ENCODE measurements at regions not wholly inside any gene's neighbourhood (a gene's known extent, or its start where the extent isn't known, plus 50 kb on each side); places are given as distances from the start of the nearest gene placed in this dataset.

- DNase-seq, result no peak
Measured at GRCh38 chr13:47603365-47603764, 397.7 kb downstream of the SUCLA2 start.

GRCh38 chr13:47598340-47598911 is 402.6 kb downstream of the SUCLA2 start:
- no peak for DNase-seq

DNA sequence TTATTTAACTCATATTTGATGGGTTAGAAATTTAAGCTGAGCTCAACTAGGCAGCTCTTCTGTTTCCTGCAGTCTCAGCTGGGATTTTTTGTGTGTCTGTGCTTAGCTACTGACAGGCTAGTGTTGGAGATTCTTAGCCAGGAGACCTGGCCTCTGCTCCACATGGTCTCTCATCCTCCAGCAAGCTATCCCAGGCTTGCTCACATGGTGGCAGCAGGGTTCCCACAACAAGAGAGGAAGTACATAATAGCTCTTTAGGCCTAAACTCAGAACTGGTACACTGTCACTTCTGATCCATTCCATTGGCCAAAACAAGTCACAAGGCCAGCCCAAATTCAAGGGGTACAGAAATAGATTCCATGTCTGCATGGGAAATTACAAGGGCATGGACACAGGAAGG is 406.2 kb downstream of the SUCLA2 start:
- no peak for DNase-seq

DNA sequence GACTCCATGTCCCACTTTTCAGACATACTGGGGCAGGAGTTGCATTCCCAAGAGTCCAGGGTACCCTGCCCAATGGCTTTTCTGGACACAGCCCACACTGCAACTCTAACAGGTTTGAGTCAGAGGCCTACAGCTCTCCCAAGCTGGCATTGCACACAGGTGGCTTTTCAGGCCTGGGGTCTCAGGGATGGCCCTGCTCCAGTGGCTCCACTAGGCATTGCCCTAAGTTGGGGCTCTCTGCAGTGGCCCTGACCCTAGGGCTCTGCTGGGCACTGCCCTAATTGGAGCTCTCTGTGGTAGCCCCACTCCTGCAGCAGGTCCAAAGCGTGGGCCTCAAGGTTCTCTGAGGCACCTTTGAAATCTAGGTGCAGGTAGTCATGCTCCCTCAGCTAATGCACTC is 408.8 kb downstream of the SUCLA2 start:
- no peak for DNase-seq

GRCh38 chr13:47588676-47589075 is 412.4 kb downstream of the SUCLA2 start:
- no peak for DNase-seq

DNA sequence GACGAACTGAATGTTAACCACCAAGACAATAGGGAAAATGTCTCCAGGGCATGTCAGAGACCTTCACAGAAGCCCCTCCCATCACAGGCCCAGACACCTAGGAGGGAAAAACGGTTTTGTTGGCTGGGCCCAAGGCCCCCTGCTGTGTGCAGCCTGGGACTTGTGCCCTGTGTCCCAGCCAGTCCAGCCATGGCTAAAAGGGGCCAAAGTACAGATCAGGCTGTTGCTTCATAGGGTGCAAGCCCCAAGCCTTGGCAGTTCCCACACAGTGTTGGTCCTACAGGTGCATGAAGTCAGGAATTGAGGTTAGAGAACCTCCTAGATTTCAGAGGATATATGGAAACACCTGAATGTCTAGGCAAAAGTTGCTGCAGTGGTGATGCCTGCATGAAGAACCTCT is 428.7 kb downstream of the SUCLA2 start:
- no peak for DNase-seq

- no peak for DNase-seq
Measured at GRCh38 chr13:47564041-47564440, 437.0 kb downstream of the SUCLA2 start.

GRCh38 chr13:47556703-47557102 is 444.4 kb downstream of the SUCLA2 start:
- no peak for DNase-seq

- no peak for DNase-seq
Measured at GRCh38 chr13:47555235-47555634, 445.8 kb downstream of the SUCLA2 start.

- no peak for DNase-seq
Measured at GRCh38 chr13:47553329-47553977, 447.6 kb downstream of the SUCLA2 start.

DNA sequence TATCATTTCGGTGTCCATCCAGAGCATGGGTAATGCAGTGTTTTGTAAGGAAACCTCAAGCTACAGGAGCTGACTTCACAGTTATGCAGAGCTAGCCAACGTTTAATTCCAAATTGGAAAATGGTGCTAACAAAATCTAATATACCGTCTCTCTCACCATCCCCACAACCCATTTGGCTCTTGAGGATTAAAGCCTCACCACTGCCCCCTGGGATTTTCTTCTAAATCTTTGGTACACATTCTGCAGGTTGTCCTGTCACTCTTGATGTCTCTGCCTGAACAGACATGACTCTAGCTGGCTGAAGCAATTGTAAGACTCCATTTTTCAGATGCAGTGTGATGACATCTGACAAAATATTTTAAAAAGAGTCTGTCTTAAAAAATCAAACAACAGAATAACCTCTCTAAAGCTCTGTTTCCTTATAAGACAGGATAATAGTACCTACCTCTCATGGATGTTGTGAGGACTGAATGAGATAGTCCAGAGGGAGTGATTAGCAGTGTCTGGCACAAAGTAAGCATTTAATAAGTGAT is 451.8 kb downstream of the SUCLA2 start:
- no peak for DNase-seq

DNA sequence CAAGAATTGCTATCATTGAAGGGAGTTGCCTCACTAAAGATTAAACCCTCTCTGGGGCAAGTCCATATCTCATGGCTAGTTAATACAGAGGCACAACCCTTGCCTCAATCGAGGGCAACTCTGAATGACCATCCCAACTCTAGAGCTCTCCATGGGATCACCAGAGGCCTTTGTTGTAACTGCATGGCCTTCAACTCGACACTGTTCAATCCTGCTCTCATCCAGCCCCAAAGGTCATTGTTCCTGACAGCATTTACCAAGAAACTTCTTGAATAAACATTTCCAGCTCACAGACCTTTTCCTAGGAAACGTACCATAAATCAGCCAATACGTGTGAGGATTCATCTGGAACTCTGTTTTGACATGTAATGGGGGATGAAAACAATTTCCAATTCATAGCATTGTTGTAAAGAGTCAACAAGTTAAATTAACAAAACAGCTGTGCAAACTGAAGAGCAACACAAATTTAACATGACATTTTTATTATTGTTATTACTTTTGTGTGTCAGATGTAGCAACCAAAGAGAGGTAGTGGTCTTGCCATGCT is 452.7 kb downstream of the SUCLA2 start:
- peak; percentile 43 for DNase-seq

GRCh38 chr13:47546391-47547225 is 454.5 kb downstream of the SUCLA2 start:
- DNase-seq, result no peak

GRCh38 chr13:47545201-47546024 is 455.7 kb downstream of the SUCLA2 start:
- no peak for DNase-seq

- no peak for DNase-seq
Measured at GRCh38 chr13:47539317-47539716, 461.8 kb downstream of the SUCLA2 start.

DNA sequence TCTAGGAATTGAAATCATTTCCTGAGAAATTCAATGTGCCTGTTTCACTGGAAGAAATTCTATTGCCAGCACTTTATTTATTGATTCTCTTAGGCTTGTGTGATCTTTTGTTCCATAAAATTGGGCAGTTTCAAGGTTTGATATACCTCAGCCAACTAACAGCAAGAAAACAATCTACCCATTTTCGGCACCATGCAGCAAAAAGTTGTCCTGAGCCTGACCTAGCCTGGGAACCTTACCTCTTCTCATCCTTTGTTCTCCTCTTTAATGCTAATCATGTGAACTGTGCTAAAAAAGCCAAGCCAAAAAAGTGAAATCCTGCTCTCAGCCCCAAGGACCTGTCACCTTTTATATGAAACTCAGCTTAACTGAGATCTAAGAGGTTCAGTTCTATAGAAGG is 477.3 kb downstream of the SUCLA2 start:
- DNase-seq, result no peak

DNA sequence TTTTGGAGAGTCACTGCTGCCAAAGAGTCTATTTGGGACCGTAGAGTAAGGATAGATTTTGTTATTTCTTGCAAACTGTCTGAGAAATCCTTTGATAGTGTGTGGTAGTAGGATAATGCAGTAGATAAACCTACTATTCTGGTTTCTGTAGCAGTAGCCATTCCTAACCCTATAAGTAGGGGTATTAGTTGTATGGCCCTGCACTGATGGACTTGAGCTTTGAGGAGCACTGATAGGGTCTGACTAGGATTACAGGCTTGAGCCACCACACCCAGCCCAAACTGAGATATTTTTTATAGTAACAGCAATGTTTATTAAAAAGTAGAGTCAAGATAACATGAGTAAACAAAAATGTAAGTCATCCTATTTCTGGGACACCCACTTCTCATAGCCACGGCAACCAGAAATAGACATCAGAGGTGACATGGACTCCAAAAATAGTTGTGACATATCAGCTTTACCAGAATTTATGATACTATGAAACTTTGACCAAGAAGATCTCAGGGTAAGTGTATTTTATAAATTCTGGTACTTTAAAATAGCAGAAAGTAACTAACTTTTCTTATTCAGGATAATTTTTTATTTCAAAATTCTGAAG is 479.1 kb downstream of the SUCLA2 start:
- no peak for DNase-seq

DNA sequence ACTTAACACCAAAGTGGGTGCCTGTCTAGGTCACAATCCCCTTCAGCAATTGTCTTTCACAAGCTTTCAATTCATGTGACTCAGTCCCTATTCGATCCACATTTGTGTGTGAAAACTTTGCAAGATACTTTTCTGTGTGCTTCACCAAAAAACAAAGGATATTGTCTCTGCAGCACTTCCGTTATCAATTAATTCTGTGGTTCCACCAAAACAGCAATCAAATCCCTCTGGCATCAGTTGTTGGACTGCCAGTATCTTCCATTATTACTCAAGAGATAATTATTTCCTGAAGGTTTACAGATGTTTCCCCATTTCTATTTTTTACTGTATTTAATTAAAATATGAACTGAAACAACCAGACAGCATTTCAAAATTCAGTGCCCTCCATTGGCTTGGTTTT is 481.4 kb downstream of the SUCLA2 start:
- no peak for DNase-seq

DNA sequence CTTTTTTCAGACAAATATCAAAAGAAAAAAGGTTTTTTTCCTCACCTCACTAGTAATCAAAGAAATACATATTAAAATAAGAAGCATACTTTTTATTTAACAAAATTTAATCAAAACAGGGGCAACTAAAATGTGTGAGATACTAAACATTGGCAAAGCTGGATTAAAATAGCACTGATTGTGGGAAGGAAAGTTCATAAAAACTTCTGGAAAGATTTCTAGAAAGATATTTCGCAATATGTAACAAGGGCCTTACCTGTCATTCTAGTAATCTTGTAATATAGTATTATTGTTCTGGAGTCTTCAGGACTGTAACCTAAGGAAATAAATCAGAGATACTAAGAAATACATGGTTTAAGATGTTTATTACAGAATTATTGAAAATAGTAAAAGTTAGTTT is 482.5 kb downstream of the SUCLA2 start:
- no peak for DNase-seq

- DNase-seq, result no peak
Measured at GRCh38 chr13:47511647-47512046, 489.4 kb downstream of the SUCLA2 start.

- no peak for DNase-seq
Measured at GRCh38 chr13:47508527-47509228, 492.4 kb downstream of the SUCLA2 start.

- DNase-seq, result no peak
Measured at GRCh38 chr13:47503475-47503874, 497.6 kb downstream of the SUCLA2 start.
